ENCODE measurements at regions not wholly inside any gene's neighbourhood (a gene's known extent, or its start where the extent isn't known, plus 50 kb on each side); places are given as distances from the start of the nearest gene placed in this dataset.

GRCh38 chr2:82852787-82853186 is 1606.3 kb downstream of the SUCLG1 start:
- DNase-seq (ENCODE audit: low spot score) (no peak), ATAC-seq (ENCODE audit: low read depth) (no peak)
- Histone ChIP-seq H3K4me1 (ENCODE audit: insufficient read depth, poor library complexity, severe bottlenecking) (no peaks in the 10 kb centered on the region), H3K27me3 (ENCODE audit: insufficient read depth, poor library complexity, severe bottlenecking) (no peaks in the 10 kb centered on the region), H3K36me3 (ENCODE audit: low read depth) (no peaks in the 10 kb centered on the region), H3K9me3 (ENCODE audit: severe bottlenecking) (no peaks in the 10 kb centered on the region), H3K4me3 (ENCODE audit: severe bottlenecking) (no peak overlapping the region), H3K27ac (ENCODE audit: poor library complexity, severe bottlenecking) (no peak overlapping the region)
- no peak for TF ChIP-seq CTCF (IDR thresholded peaks at IDR 0.05; ENCODE audit: poor library complexity, severe bottlenecking)

GRCh38 chr2:82848285-82848684 is 1610.8 kb downstream of the SUCLG1 start:
- H3K27me3 ChIP-seq (ENCODE audit: insufficient read depth, poor library complexity, severe bottlenecking), result no peaks in the 10 kb centered on the region
- ATAC-seq (ENCODE audit: low read depth), result no peak
- no peak for TF ChIP-seq CTCF (IDR thresholded peaks at IDR 0.05; ENCODE audit: poor library complexity, severe bottlenecking)
- no peak for DNase-seq (ENCODE audit: low spot score)
- no peaks in the 10 kb centered on the region for H3K9me3 ChIP-seq (ENCODE audit: severe bottlenecking)
- H3K4me3 ChIP-seq (ENCODE audit: severe bottlenecking), result no peak overlapping the region
- no peaks in the 10 kb centered on the region for H3K4me1 ChIP-seq (ENCODE audit: insufficient read depth, poor library complexity, severe bottlenecking)
- no peaks in the 10 kb centered on the region for H3K36me3 ChIP-seq (ENCODE audit: low read depth)
- H3K27ac ChIP-seq (ENCODE audit: poor library complexity, severe bottlenecking), result no peak overlapping the region

- Histone ChIP-seq H3K9me3 (ENCODE audit: severe bottlenecking) (no peaks in the 10 kb centered on the region), H3K4me3 (ENCODE audit: severe bottlenecking) (no peak overlapping the region), H3K27ac (ENCODE audit: poor library complexity, severe bottlenecking) (no peak overlapping the region), H3K4me1 (ENCODE audit: insufficient read depth, poor library complexity, severe bottlenecking) (peaks cover 17% of the 10 kb centered on the region), H3K27me3 (ENCODE audit: insufficient read depth, poor library complexity, severe bottlenecking) (no peaks in the 10 kb centered on the region), H3K36me3 (ENCODE audit: low read depth) (no peaks in the 10 kb centered on the region)
- no peak for TF ChIP-seq CTCF (IDR thresholded peaks at IDR 0.05; ENCODE audit: poor library complexity, severe bottlenecking)
- DNase-seq (ENCODE audit: low spot score), result no peak
- no peak for ATAC-seq (ENCODE audit: low read depth)
Observed at GRCh38 chr2:82839036-82839435, 1620.0 kb downstream of the SUCLG1 start.

GRCh38 chr2:82837588-82838304 is 1621.3 kb downstream of the SUCLG1 start:
- Histone ChIP-seq H3K36me3 (ENCODE audit: low read depth) (no peaks in the 10 kb centered on the region), H3K4me1 (ENCODE audit: insufficient read depth, poor library complexity, severe bottlenecking) (peaks cover 17% of the 10 kb centered on the region), H3K9me3 (ENCODE audit: severe bottlenecking) (no peaks in the 10 kb centered on the region), H3K4me3 (ENCODE audit: severe bottlenecking) (no peak overlapping the region), H3K27me3 (ENCODE audit: insufficient read depth, poor library complexity, severe bottlenecking) (no peaks in the 10 kb centered on the region), H3K27ac (ENCODE audit: poor library complexity, severe bottlenecking) (peak overlapping the region; percentile 39)
- peak; percentile 100 for ATAC-seq (ENCODE audit: low read depth)
- no peak for TF ChIP-seq CTCF (IDR thresholded peaks at IDR 0.05; ENCODE audit: poor library complexity, severe bottlenecking)
- DNase-seq (ENCODE audit: low spot score), result no peak

- no peak for ATAC-seq (ENCODE audit: low read depth)
- DNase-seq (ENCODE audit: low spot score), result no peak
Observed at GRCh38 chr2:82834893-82835292, 1624.2 kb downstream of the SUCLG1 start.

More at GRCh38 chr2:82834893-82835292, 1624.2 kb downstream of the SUCLG1 start:
- H3K36me3 ChIP-seq (ENCODE audit: low read depth), result no peaks in the 10 kb centered on the region
- H3K4me3 ChIP-seq (ENCODE audit: severe bottlenecking), result no peak overlapping the region
- H3K27me3 ChIP-seq (ENCODE audit: insufficient read depth, poor library complexity, severe bottlenecking), result no peaks in the 10 kb centered on the region
- no peaks in the 10 kb centered on the region for H3K9me3 ChIP-seq (ENCODE audit: severe bottlenecking)
- TF ChIP-seq CTCF (IDR thresholded peaks at IDR 0.05; ENCODE audit: poor library complexity, severe bottlenecking), result no peak
- H3K27ac ChIP-seq (ENCODE audit: poor library complexity, severe bottlenecking), result no peak overlapping the region
- peaks cover 17% of the 10 kb centered on the region for H3K4me1 ChIP-seq (ENCODE audit: insufficient read depth, poor library complexity, severe bottlenecking)

Data from RWPE2 (cell line).